Loucy (cell line): ENCODE measurements at regions not wholly inside any gene's neighbourhood (a gene's known extent, or its start where the extent isn't known, plus 50 kb on each side); places are given as distances from the start of the nearest gene placed in this dataset.

Experiments
- EZH2phosphoT487 ChIP-seq: fragments of 200-600 bp; IDR thresholded peaks from 2 replicates; pipeline ENCODE4 v1.6.1; 2018; ENCODE audit warnings: antibody characterized with exemption, mild to moderate bottlenecking, moderate library complexity, borderline replicate concordance
- TF ChIP-seq, protein P1 (sequence below): fragments of 200-600 bp; sonication (generic); conservative IDR thresholded peaks from 2 replicates; pipeline ENCODE4 v1.5.1; 2014; ENCODE audit warnings: mild to moderate bottlenecking, antibody characterized with exemption, low read length

DNA sequence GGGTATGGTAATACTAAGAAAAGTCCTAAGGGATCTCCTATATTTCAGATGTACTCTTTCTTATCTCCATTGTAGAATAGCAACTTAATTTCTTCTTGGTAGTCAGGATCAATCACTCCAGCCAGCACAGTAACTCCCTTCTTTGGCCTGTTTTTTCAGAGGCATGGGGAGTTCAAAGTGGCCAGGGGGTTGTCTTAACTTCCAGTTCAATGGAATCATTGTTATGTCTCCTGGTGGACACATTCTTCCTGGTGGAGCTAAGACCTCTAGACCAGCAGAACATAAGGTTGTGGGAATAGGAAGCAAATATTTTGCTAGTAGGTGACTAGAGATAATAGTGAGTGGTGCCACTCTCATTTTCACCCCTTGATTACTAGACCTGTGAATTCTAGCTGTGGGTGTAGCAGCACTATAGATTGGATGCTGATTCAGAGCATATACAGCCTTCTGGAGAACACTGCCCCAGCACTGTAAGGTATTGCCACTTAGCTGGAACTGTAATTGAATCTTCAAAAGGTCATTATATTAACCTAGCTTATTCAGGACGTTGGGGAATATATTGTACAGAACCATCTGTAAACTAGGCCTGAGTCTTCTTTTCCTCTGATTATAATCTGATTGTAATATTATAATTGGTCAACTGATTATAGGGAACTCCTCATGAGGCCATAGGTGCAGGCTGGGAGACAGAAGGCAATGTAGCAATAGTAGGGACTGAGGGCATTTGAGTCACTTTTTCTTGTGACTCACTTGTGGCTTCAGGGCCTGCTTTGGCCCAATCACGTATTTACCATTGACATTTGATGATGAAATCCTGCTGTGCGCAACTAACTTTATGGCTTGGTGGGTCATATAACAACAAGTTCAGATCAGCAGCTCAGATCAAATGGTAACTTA is 60.2 kb upstream of the ATP2B1 start:
- TF ChIP-seq, protein P1, sequence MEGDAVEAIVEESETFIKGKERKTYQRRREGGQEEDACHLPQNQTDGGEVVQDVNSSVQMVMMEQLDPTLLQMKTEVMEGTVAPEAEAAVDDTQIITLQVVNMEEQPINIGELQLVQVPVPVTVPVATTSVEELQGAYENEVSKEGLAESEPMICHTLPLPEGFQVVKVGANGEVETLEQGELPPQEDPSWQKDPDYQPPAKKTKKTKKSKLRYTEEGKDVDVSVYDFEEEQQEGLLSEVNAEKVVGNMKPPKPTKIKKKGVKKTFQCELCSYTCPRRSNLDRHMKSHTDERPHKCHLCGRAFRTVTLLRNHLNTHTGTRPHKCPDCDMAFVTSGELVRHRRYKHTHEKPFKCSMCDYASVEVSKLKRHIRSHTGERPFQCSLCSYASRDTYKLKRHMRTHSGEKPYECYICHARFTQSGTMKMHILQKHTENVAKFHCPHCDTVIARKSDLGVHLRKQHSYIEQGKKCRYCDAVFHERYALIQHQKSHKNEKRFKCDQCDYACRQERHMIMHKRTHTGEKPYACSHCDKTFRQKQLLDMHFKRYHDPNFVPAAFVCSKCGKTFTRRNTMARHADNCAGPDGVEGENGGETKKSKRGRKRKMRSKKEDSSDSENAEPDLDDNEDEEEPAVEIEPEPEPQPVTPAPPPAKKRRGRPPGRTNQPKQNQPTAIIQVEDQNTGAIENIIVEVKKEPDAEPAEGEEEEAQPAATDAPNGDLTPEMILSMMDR = no peak
- no peak for TF ChIP-seq EZH2phosphoT487
